ENCODE measurements at regions not wholly inside any gene's neighbourhood (a gene's known extent, or its start where the extent isn't known, plus 50 kb on each side); places are given as distances from the start of the nearest gene placed in this dataset.

GRCh38 chr7:119102291-119102690, 877.8 kb downstream of the ANKRD7 start:
- H3K4me3 ChIP-seq (ENCODE audit: low read length), result no peak overlapping the region
- no peak for DNase-seq (ENCODE audit: low read depth)
- no peak for TF ChIP-seq CTCF (conservative IDR thresholded peaks at IDR 0.05; ENCODE audit: low read length)

DNA sequence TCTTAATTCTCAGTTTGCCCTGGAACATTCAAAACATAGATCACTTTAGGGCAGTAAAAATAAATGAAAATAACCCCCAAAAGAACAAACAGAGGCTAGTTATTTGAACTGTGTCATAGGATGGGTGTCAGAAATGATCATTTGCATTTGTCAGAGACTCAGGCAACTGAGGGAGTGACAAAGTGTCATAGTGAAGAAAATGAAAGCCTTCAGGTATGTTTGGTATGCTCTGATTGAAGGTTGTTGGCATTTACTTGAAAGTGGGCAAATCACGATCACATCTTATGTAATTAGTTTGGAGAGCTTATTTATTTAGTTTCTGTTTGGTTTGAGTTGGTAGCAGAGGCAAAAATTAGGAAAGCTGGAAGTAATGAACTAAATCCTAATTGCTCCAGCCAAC, 880.9 kb downstream of the ANKRD7 start:
- H3K4me3 ChIP-seq (ENCODE audit: low read length), result no peak overlapping the region
- no peak for DNase-seq (ENCODE audit: low read depth)
- TF ChIP-seq CTCF (conservative IDR thresholded peaks at IDR 0.05; ENCODE audit: low read length), result no peak

- DNase-seq (ENCODE audit: low read depth), result no peak
- no peak for TF ChIP-seq CTCF (conservative IDR thresholded peaks at IDR 0.05; ENCODE audit: low read length)
- H3K4me3 ChIP-seq (ENCODE audit: low read length), result no peak overlapping the region
Observed at GRCh38 chr7:119123326-119123725, 898.8 kb downstream of the ANKRD7 start.

- TF ChIP-seq CTCF (conservative IDR thresholded peaks at IDR 0.05; ENCODE audit: low read length), result no peak
- no peak overlapping the region for H3K4me3 ChIP-seq (ENCODE audit: low read length)
- DNase-seq (ENCODE audit: low read depth), result no peak
Observed at GRCh38 chr7:119127706-119128105, 903.2 kb downstream of the ANKRD7 start.

- no peak overlapping the region for H3K4me3 ChIP-seq (ENCODE audit: low read length)
- no peak for DNase-seq (ENCODE audit: low read depth)
- TF ChIP-seq CTCF (conservative IDR thresholded peaks at IDR 0.05; ENCODE audit: low read length), result no peak
Observed at GRCh38 chr7:119132436-119132835, 907.9 kb downstream of the ANKRD7 start.

DNA sequence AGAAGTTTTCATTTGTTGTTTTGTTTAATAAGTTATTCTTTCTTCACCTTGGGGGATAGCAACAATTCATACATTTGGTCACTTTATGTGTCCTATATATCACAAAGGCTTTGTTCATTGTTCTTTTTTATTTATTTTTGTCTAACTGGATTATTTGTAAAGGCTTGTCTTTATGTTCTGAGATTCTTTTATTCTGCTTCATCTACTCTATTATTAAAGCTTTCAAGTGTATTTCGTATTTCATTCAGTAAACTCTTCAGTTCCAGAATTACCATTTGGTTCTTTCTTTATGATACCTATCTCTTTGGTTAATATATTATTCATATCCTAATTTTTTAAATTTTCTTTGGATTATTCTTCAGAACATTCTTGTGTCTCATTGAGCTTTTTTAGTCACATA, 942.9 kb downstream of the ANKRD7 start:
- no peak for DNase-seq (ENCODE audit: low read depth)
- no peak overlapping the region for H3K4me3 ChIP-seq (ENCODE audit: low read length)
- no peak for TF ChIP-seq CTCF (conservative IDR thresholded peaks at IDR 0.05; ENCODE audit: low read length)

GRCh38 chr7:119172043-119172442, 947.5 kb downstream of the ANKRD7 start:
- no peak overlapping the region for H3K4me3 ChIP-seq (ENCODE audit: low read length)
- TF ChIP-seq CTCF (conservative IDR thresholded peaks at IDR 0.05; ENCODE audit: low read length), result no peak
- DNase-seq (ENCODE audit: low read depth), result no peak
